MCF 10A (cell line): ENCODE measurements at regions not wholly inside any gene's neighbourhood (a gene's known extent, or its start where the extent isn't known, plus 50 kb on each side); places are given as distances from the start of the nearest gene placed in this dataset.

Experiments used
- BruUV-seq: library from RNA; stranded (reverse); fragments of 400-500 nt; replicated peaks from 2 replicates; lab custom pipeline; 2021; lab: Mats Ljungman, UMichigan
- CTCF ChIA-PET: fragments of 300-600 bp; sonication (Branson Sonifier 250); formaldehyde crosslinking; extraction: SDS; loops from one replicate; lab custom pipeline; 2021; ENCODE audit warnings: antibody characterized with exemption, inconsistent platforms; lab: Yijun Ruan, JAX
- POLR2A ChIA-PET: fragments of 300-600, 350-650 bp; sonication (Branson Sonifier 250); formaldehyde crosslinking; extraction: SDS; loops from one replicate; lab custom pipeline; 2020; ENCODE audit warnings: antibody characterized with exemption, inconsistent platforms; lab: Yijun Ruan, JAX
- DNase-seq: peaks from one replicate; pipeline ENCODE4 v3.0.0-alpha.2; 2018; ENCODE audit not compliant: unreplicated experiment
- H3K27ac Mint-ChIP-seq: one replicate; pipeline ENCODE4 v1.8.0; 2022; ENCODE audit warnings: mild to moderate bottlenecking, low read depth, mixed read lengths; ENCODE audit not compliant: unreplicated experiment
- H3K27me3 Mint-ChIP-seq: one replicate; pipeline ENCODE4 v1.8.0; 2022; ENCODE audit warnings: mixed read lengths; ENCODE audit not compliant: insufficient read depth, unreplicated experiment
- H3K36me3 Mint-ChIP-seq: one replicate; pipeline ENCODE4 v1.8.0; 2022; ENCODE audit warnings: mild to moderate bottlenecking, moderate library complexity, mixed read lengths; ENCODE audit not compliant: insufficient read depth, unreplicated experiment
- H3K4me1 Mint-ChIP-seq: one replicate; pipeline ENCODE4 v1.8.0; 2022; ENCODE audit warnings: mixed read lengths; ENCODE audit not compliant: insufficient read depth, unreplicated experiment
- H3K4me3 Mint-ChIP-seq: one replicate; pipeline ENCODE4 v1.8.0; 2022; ENCODE audit warnings: mild to moderate bottlenecking, moderate library complexity, mixed read lengths; ENCODE audit not compliant: unreplicated experiment
- H3K9me3 Mint-ChIP-seq: one replicate; pipeline ENCODE4 v1.8.0; 2022; ENCODE audit warnings: mixed read lengths; ENCODE audit not compliant: unreplicated experiment
- intact Hi-C: fragments of 100-400 bp; cut with micrococcal nuclease; formaldehyde crosslinking; loops from 2 replicates; pipeline ENCODE4 v1.14.1; 2022
- TF ChIP-seq, protein P1 (sequence below): fragments of 200-600 bp; IDR thresholded peaks from one replicate; pipeline ENCODE4 v1.8.0; 2022; ENCODE audit warnings: antibody characterized with exemption, mild to moderate bottlenecking; ENCODE audit not compliant: unreplicated experiment

DNA sequence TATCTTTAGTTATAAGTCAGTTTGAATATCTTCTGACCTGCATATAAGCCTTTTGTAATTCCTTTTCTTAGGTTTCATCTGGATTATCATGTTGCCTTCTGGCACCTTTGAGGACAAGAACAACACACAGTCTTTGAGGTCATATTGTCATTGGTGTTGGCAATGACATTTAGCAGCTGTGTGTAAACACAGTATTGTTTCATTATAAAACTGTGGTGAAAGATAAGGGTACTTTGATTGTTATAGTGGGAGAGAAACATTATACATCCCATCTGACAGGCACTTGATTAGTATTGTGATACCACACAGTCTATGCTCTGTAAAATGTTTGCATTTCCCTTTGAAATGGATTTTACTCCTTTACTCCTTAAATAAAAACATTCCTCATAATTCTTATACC, 313.5 kb downstream of the RPRM start:
- Mint-ChIP-seq H3K4me3 (no peak overlapping the region), H3K9me3 (no peaks in the 10 kb centered on the region), H3K27ac (no peak overlapping the region), H3K27me3 (peaks cover 28% of the 10 kb centered on the region), H3K36me3 (no peaks in the 10 kb centered on the region), H3K4me1 (peaks cover 10% of the 10 kb centered on the region)
- no peak for DNase-seq
- BruUV-seq: no TSS peak
- ChIA-PET POLR2A (no interaction called here), CTCF (interaction anchor here (0.7 to 1.7 kb wide), 4 partner anchors 66 to 647 kb away, joined by 3 to 4 read pairs (median 4); no protein-coding TSS in a partner anchor)
- intact Hi-C loops: loop anchor here (5.0 kb wide), 2 partner anchors 408 to 423 kb away; no protein-coding TSS in a partner anchor
- TF ChIP-seq, protein P1, sequence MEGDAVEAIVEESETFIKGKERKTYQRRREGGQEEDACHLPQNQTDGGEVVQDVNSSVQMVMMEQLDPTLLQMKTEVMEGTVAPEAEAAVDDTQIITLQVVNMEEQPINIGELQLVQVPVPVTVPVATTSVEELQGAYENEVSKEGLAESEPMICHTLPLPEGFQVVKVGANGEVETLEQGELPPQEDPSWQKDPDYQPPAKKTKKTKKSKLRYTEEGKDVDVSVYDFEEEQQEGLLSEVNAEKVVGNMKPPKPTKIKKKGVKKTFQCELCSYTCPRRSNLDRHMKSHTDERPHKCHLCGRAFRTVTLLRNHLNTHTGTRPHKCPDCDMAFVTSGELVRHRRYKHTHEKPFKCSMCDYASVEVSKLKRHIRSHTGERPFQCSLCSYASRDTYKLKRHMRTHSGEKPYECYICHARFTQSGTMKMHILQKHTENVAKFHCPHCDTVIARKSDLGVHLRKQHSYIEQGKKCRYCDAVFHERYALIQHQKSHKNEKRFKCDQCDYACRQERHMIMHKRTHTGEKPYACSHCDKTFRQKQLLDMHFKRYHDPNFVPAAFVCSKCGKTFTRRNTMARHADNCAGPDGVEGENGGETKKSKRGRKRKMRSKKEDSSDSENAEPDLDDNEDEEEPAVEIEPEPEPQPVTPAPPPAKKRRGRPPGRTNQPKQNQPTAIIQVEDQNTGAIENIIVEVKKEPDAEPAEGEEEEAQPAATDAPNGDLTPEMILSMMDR: no peak

DNA sequence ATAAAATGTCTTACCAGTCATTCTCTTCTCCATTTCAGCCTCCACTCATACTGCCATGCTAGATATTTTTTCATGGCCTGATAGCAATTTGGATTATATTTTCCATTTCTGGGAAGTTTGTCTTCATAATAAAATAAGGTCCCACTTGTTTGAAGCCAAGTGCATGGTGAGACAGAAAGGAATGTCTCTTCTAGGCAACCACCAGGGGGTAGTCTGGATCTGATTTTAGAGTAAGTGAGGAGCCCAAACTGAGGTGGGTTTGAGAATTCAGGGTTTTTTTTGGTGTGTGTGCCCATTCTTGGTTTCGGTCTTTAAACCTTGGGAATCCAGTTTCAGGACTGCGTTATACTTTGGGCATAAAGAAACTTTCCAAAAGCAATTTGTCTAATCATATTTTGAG, 315.5 kb downstream of the RPRM start:
- Mint-ChIP-seq H3K4me3 (no peak overlapping the region), H3K9me3 (no peaks in the 10 kb centered on the region), H3K36me3 (no peaks in the 10 kb centered on the region), H3K4me1 (peaks cover 10% of the 10 kb centered on the region), H3K27me3 (peaks cover 35% of the 10 kb centered on the region), H3K27ac (no peak overlapping the region)
- ChIA-PET CTCF (interaction anchor here (0.6 to 2.0 kb wide), 20 partner anchors 9 to 1033 kb away, joined by 3 to 13 read pairs (median 3); partner anchors contain the start of gene RPRM), POLR2A (interaction anchor here (1.6 kb wide), 1 partner anchor 237 kb away, joined by 3 read pairs; no protein-coding TSS in a partner anchor)
- intact Hi-C loops: loop anchor here (1.0 to 5.0 kb wide), 5 partner anchors 241 to 1212 kb away; partner anchors contain the start of gene RPRM
- BruUV-seq: no TSS peak
- TF ChIP-seq, protein P1: peak; percentile 61
- peak; percentile 67 for DNase-seq

DNA sequence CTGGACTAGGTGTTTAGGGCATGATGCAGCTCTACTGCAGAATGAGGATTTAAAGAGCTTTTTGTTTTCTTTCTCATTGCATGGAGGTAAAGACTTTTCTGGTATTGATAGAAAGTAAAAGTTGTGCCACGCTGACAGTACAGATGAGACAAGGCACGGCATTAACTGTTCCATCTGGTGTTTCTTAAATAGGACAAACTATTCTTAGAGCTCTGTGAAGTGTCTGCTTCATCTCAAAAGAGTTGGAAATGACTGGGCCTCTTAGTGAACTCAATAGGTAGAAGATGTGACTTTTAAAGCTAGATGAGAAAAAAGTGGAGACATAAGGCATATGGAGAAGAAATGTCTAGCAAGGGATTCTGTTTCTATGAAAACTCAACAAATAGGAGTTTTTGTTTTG, 321.8 kb downstream of the RPRM start:
- H3K4me1 Mint-ChIP-seq: no peaks in the 10 kb centered on the region
- DNase-seq: no peak
- H3K27me3 Mint-ChIP-seq: peaks cover 25% of the 10 kb centered on the region
- no TSS peak for BruUV-seq
- H3K9me3 Mint-ChIP-seq: no peaks in the 10 kb centered on the region
- H3K27ac Mint-ChIP-seq: no peak overlapping the region
- no peaks in the 10 kb centered on the region for H3K36me3 Mint-ChIP-seq
- POLR2A ChIA-PET: interaction anchor here (0.6 kb wide), 1 partner anchor 12 kb away, joined by 4 read pairs; no protein-coding TSS in a partner anchor
- intact Hi-C loops: no loop called here
- TF ChIP-seq, protein P1: no peak
- CTCF ChIA-PET: interaction anchor here (0.6 to 1.0 kb wide), 3 partner anchors 9 to 275 kb away, joined by 3 to 4 read pairs (median 4); no protein-coding TSS in a partner anchor
- no peak overlapping the region for H3K4me3 Mint-ChIP-seq

DNA sequence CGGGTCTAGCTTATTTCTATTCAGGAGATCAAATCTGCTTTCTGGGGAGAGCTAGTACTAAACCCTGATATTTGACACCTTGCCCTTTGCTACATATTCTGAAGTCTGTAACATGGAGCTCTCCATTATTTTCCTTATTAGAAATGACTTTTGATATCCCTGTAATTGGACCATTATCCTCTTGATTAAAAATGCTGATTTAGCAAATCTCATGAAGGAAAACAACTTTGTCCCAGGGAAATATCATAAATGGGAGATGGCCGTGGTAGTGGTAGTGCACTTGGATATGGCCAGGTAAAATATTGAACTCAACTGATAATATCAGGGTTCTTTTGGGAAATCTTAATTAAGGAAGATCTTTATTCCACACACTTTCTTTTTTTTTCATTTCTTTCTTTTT, 326.5 kb downstream of the RPRM start:
- TF ChIP-seq, protein P1: no peak
- ChIA-PET POLR2A (no interaction called here), CTCF (interaction anchor here (0.9 kb wide), 1 partner anchor 11 kb away, joined by 3 read pairs; no protein-coding TSS in a partner anchor)
- intact Hi-C loops: no loop called here
- DNase-seq: no peak
- Mint-ChIP-seq H3K27me3 (no peaks in the 10 kb centered on the region), H3K36me3 (no peaks in the 10 kb centered on the region), H3K4me3 (no peak overlapping the region), H3K4me1 (no peaks in the 10 kb centered on the region), H3K27ac (no peak overlapping the region), H3K9me3 (no peaks in the 10 kb centered on the region)
- no TSS peak for BruUV-seq
